Activated gamma-delta T cell (primary cell): ENCODE measurements at regions not wholly inside any gene's neighbourhood (a gene's known extent, or its start where the extent isn't known, plus 50 kb on each side); places are given as distances from the start of the nearest gene placed in this dataset.
"Not testable (repeated sequence)": the region's sequence is repeated elsewhere in the genome, so short reads cannot be mapped to it uniquely, and the experiment has no call there.

Source experiments
- DNase-seq: peaks from one replicate; lab custom pipeline; 2025; lab: John Stamatoyannopoulos, UW

DNA sequence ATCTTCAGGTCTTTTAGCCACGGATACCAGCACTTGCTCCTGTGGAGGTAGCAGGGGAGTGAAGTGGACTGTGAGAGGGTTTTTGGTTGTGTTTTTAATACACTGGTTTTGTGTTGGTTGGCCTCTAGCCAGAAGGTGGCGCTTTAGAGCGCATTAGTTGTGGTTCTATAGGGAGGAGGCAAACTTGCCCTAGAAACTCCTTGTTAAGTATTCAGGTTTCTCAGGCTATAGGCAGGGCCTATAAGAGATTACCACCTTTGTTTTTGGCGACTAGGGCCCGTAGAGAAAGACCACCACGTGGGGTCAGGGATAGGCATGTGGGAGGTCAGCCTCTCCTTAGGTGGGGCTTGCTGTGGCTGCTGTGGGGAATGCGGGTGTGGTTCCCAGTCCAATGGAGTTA, 221.6 kb upstream of the SPANXN4 start:
- no peak for DNase-seq

DNA sequence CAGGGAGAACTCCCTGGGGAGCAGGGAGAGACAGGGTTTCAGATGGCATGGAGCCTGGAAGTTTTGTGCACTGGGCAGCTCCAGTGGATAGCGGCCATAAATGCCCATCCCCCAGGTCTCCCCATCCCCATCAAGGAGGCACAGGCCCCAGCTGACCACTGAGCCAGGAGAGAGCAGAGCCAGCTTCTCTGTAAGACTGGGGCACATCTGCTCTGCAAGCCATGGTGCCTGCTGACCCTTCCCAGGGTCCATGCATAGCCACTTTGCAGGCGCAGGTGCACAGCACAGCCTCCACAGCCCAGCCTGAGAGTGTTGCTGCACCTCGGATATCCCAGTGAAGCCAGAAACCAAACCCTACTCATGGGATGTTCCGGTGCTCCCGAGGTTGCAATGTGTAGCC, 206.3 kb upstream of the SPANXN4 start:
- no peak for DNase-seq

- no peak for DNase-seq
Observed at GRCh38 chrX:142828129-142828528, 197.6 kb upstream of the SPANXN4 start.

DNA sequence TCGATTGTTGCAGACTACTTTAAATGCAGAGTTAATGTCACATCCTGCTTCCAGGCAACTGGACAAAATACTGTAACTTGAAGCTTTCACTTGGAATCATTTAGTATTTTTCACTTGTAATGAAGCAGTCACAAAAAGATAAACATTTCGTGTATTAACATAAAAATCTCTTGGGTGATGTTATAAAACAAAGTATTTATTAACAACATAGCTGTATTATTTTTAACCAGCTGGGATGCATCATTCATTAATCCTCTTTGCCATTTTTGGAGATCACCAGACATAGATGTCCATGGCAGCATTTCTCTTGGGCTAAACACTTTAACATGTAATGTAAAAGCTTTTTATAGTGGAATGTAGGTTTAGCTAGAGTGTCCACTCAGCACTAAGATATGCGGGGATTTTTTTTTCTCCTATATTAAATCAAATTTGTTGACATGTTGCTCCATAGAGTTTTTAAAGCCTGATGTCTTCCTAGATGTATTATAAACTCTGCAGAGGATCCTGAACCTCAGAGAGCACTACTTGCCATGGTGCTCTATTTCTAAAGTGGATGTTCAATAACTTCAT, 193.7 kb upstream of the SPANXN4 start:
- no peak for DNase-seq

DNA sequence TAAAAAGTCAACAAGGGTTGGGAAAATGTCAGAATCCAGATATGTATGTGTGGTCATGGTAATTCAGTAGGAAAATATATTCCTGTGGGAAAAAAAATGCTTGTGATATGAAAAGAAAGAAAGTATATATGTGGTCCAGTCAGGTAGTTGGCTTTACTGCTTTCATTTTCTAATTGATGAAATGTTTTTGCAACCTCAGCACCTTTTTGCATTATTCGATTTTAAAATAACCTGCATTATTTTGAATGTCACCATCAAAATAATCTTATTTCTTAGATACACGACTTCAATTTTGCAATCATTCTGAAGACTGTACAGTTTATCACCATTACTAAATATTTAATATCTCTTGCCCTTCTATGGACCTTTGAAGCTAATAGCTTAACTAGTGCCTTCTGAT, 170.8 kb upstream of the SPANXN4 start:
- DNase-seq = no peak

DNA sequence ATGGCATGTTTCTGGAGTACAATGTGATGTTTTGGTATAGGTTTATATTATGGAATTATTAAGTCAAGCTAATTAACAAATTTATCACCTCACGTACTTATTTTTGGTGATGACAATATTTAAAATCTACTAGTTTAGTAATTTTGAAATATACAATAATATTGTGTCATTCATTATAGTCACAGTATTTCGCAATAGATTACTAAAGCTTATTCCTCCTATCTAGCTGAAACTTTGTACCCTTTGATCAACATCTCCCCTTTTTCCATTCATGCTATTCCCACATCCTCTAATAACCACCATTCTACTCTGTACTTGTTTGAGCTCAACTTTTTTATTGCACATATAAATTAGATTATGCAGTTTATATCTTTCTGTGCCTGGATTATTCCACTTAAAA, 164.8 kb upstream of the SPANXN4 start:
- no peak for DNase-seq

DNA sequence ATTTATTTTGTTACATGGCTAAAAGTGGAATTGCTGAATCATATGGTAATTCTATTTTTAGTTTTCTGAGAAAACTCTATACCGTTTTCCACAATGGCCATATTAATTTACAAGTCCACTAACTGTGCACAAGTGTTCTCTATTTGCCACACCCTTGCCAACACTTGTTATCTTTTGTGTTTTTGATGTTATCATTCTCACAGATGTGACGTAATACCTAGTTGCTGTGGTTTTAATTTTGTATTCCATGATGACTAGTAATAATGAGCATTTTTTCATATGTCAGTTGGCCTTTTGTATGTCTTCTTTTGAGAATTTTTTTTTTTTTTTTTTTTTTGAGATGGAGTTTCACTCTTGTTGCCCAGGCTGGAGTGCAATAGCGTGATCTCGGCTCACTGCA, 164.2 kb upstream of the SPANXN4 start:
- no peak for DNase-seq

- DNase-seq = not testable (repeated sequence)
Observed at GRCh38 chrX:142866247-142866646, 159.5 kb upstream of the SPANXN4 start.

DNA sequence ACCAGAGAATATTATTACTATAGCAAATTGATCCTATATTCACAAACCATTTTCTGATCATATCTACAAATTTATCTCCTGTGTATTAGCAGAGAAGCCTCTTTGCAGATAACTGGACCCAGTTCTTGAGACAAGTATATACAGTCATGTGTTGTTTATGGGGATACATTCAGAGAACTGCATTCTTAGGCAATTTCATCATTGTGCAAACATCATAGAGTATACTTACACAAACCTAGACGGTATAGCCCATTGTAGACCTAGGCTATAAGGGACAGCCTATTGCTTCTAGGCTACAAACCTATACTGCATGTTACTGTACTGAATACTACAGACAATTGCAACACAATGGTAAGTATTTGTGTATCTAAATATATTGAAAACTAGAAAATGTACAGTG, 152.5 kb upstream of the SPANXN4 start:
- DNase-seq = no peak

- no peak for DNase-seq
Observed at GRCh38 chrX:142884881-142885280, 140.8 kb upstream of the SPANXN4 start.

- no peak for DNase-seq
Observed at GRCh38 chrX:142891046-142891445, 134.7 kb upstream of the SPANXN4 start.

GRCh38 chrX:142898164-142898563, 127.6 kb upstream of the SPANXN4 start:
- DNase-seq = no peak

DNA sequence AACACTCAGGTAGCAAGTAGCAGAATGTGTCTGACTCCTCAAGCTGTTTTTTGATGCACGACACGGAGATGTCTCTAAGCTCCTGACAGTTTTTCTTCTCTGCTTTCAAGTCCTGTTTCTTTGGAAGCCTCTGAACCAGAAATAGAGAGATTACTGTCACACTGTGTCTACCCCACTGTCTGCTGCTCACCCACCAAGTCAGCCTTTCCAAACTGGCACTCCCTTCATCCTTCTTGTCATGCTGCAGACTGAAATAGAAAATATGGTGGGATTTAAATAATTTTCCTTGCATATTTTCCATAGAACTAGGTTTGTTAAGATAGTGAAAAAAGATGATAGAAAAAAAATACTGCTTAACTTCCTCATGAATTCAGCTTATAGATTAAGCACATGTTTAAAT, 102.5 kb upstream of the SPANXN4 start:
- no peak for DNase-seq

- DNase-seq = no peak
Observed at GRCh38 chrX:142938793-142939192, 86.9 kb upstream of the SPANXN4 start.

- peak; percentile 10 for DNase-seq
Observed at GRCh38 chrX:142972147-142972809, 53.5 kb upstream of the SPANXN4 start.
